ENCODE measurements at regions not wholly inside any gene's neighbourhood (a gene's known extent, or its start where the extent isn't known, plus 50 kb on each side); places are given as distances from the start of the nearest gene placed in this dataset.
"Not testable (repeated sequence)": the region's sequence is repeated elsewhere in the genome, so short reads cannot be mapped to it uniquely, and the experiment has no call there.

- peak; percentile 57 to 71 for DNase-seq
These were observed 135.6 kb upstream of the PPP1R26 start for GRCh38 chr9:135343837-135344522.

- no peak for DNase-seq
These were observed 135.1 kb upstream of the PPP1R26 start for GRCh38 chr9:135344523-135344901.

- no peak for DNase-seq
These were observed 134.6 kb upstream of the PPP1R26 start for GRCh38 chr9:135344915-135345500.

- DNase-seq, result no peak
These were observed 133.7 kb upstream of the PPP1R26 start for GRCh38 chr9:135345775-135346433.

GRCh38 chr9:135346438-135347050 lies 133.0 kb upstream of the PPP1R26 start:
- DNase-seq, result no peak

- DNase-seq, result no peak
These were observed 132.1 kb upstream of the PPP1R26 start for GRCh38 chr9:135347461-135347860.

- DNase-seq, result no peak
These were observed 131.3 kb upstream of the PPP1R26 start for GRCh38 chr9:135348076-135348787.

GRCh38 chr9:135348788-135349150 lies 130.8 kb upstream of the PPP1R26 start:
- no peak for DNase-seq

GRCh38 chr9:135349212-135350002 lies 130.2 kb upstream of the PPP1R26 start:
- no peak for DNase-seq

- DNase-seq, result no peak
These were observed 129.6 kb upstream of the PPP1R26 start for GRCh38 chr9:135350003-135350315.

- no peak for DNase-seq
These were observed 125.6 kb upstream of the PPP1R26 start for GRCh38 chr9:135353935-135354334.

- no peak for DNase-seq
These were observed 124.0 kb upstream of the PPP1R26 start for GRCh38 chr9:135355521-135356011.

GRCh38 chr9:135356021-135356420 lies 123.6 kb upstream of the PPP1R26 start:
- DNase-seq, result no peak

- no peak for DNase-seq
These were observed 122.8 kb upstream of the PPP1R26 start for GRCh38 chr9:135356796-135357195.

- DNase-seq, result no peak
These were observed 121.6 kb upstream of the PPP1R26 start for GRCh38 chr9:135357863-135358551.

GRCh38 chr9:135358552-135358940 lies 121.0 kb upstream of the PPP1R26 start:
- no peak for DNase-seq

- DNase-seq, result no peak
These were observed 119.8 kb upstream of the PPP1R26 start for GRCh38 chr9:135359764-135360163.

- DNase-seq, result no peak
These were observed 119.0 kb upstream of the PPP1R26 start for GRCh38 chr9:135360617-135361016.

- not testable (repeated sequence) for DNase-seq
These were observed 117.9 kb upstream of the PPP1R26 start for GRCh38 chr9:135361668-135362067.

GRCh38 chr9:135363596-135363995 lies 116.0 kb upstream of the PPP1R26 start:
- DNase-seq, result no peak

GRCh38 chr9:135365013-135365768 lies 114.4 kb upstream of the PPP1R26 start:
- no peak for DNase-seq

Measured in stimulated activated CD4-positive, alpha-beta T cell treated with anti-CD3 and anti-CD28 coated beads, Interleukin-2, amount 100 ng/mL, for 24 hours (primary cell).